Sigmoid colon (tissue), 6 donors: ENCODE measurements at regions not wholly inside any gene's neighbourhood (a gene's known extent, or its start where the extent isn't known, plus 50 kb on each side); places are given as distances from the start of the nearest gene placed in this dataset.

Experiments
- DNase-seq: peaks from one replicate; pipeline ENCODE4 v3.0.0-alpha.2; 2019
- H3K27ac ChIP-seq, 4 donors: fragments of 200-600 bp; sonication (generic); one replicate each; pipeline ENCODE4 v1.5.1; 2016 to 2019; ENCODE audit warnings: mild to moderate bottlenecking in 1 of 4
- H3K27me3 ChIP-seq, 3 donors: fragments of 200-600 bp; sonication (generic); one replicate each; pipeline ENCODE4 v1.5.1; 2019; ENCODE audit warnings: mild to moderate bottlenecking in 1 of 3
- H3K36me3 ChIP-seq, 4 donors: fragments of 200-600 bp; sonication (generic); one replicate each; pipeline ENCODE4 v1.5.1; 2016 to 2019
- H3K4me1 ChIP-seq, 4 donors: fragments of 200-600 bp; sonication (generic); one replicate each; pipeline ENCODE4 v1.5.1; 2017 to 2019
- H3K4me3 ChIP-seq, 4 donors: fragments of 200-600 bp; sonication (generic); one replicate each; pipeline ENCODE4 v1.5.1; 2017 to 2019; ENCODE audit warnings: mild to moderate bottlenecking in 2 of 4, moderate library complexity in 1 of 4
- H3K9me3 ChIP-seq, 4 donors: fragments of 200-600 bp in 3 of 4; sonication (generic) in 3 of 4; one replicate each; pipeline versions ENCODE4 v1.5.1 to v1.6.1; 2013 to 2019
- CTCF ChIP-seq, 4 experiments: fragments of 450-650 bp in 3 of 4; fragments of 200-600 bp in 1 of 4; IDR thresholded peaks; one replicate each; pipeline ENCODE4 v1.5.1; 2016 to 2019; ENCODE audit warnings: antibody characterized with exemption in 4 of 4, mild to moderate bottlenecking in 3 of 4, moderate library complexity in 2 of 4
- EP300 ChIP-seq, 4 donors: sonication (generic); formaldehyde crosslinking; IDR thresholded peaks; one replicate each; pipeline ENCODE4 v1.6.1; 2017; ENCODE audit warnings: antibody characterized with exemption in 4 of 4
- POLR2A ChIP-seq, 2 donors: fragments of 450-650 bp; IDR thresholded peaks; one replicate each; pipeline ENCODE4 v1.6.1; 2016; ENCODE audit warnings: antibody characterized with exemption in 2 of 2, mild to moderate bottlenecking in 2 of 2, moderate library complexity in 2 of 2
- POLR2AphosphoS5 ChIP-seq, 4 donors: sonication (generic); formaldehyde crosslinking; IDR thresholded peaks; one replicate each; pipeline ENCODE4 v1.6.1; 2017; ENCODE audit warnings: antibody characterized with exemption in 4 of 4
- WGBS, 2 donors: extraction: QIAGEN DNeasy Blood & Tissue Kit; methylation state at CpG; one replicate each; pipeline ENCODE4 v1.1.7; 2013; 5-methylcytosine and 5-hydroxymethylcytosine counted together
- intact Hi-C: fragments of 100-400 bp; cut with DNase I; formaldehyde crosslinking; loops from one replicate; pipeline ENCODE4 v1.15.1; 2023
- donor health status: healthy with polysubstance abuse.
- donor health status: healthy.

DNA sequence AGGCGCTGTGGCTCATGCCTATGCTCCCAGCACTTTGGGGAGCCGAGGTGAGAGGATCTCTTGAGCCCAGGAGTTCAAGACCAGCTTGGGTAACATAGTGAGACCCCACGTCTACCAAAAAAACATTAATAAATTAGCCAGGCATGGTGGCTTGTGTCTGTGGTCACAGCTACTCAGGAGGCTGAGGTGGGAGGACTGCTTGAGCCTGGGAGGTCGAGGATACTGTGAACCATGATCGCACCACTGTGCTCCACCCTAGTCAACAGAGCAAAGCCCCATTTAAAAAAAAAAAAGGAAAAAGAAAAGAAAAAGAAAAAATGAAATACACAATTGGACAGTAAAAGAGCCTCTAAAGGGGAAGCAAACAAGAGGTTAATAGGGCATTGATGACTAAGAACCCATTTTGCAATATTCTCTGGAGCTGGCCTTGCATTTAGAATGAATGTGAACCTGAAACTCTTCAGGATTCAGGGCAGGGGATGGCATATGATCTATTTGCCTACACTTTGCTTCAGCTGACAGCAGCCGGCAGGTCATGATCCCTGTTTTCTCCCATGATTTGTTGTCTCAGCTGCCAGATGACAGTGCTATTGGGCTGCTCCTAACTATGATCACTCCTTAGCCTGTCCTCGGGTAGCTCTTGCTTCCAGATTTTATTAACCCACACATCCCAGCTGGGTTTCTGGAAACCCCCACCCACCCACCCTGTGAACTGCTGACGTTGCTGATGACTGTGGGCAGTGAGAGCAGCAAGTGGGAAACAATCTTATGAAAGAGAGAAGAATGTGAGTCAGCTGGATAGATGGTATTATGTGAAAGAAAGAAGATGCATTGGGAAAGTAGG lies 83.8 kb upstream of the ELOVL5 start:
- no peaks in the 10 kb centered on the region for H3K4me1 ChIP-seq
- H3K9me3 ChIP-seq, result no peaks in the 10 kb centered on the region
- no peak overlapping the region for H3K27ac ChIP-seq
- intact Hi-C loops, result no loop called here
- no peak overlapping the region for H3K4me3 ChIP-seq
- no peak for DNase-seq
- TF ChIP-seq POLR2A (IDR thresholded peaks at IDR 0.05) (no peak), CTCF (IDR thresholded peaks at IDR 0.05) (no peak), EP300 (IDR thresholded peaks at IDR 0.05) (no peak), POLR2AphosphoS5 (IDR thresholded peaks at IDR 0.05) (no peak)
- WGBS, 2 donors, result 74 to 77% methylated on average over 8 of the region's 8 CpGs
- no peaks in the 10 kb centered on the region for H3K27me3 ChIP-seq
- H3K36me3 ChIP-seq, result no peaks in the 10 kb centered on the region

DNA sequence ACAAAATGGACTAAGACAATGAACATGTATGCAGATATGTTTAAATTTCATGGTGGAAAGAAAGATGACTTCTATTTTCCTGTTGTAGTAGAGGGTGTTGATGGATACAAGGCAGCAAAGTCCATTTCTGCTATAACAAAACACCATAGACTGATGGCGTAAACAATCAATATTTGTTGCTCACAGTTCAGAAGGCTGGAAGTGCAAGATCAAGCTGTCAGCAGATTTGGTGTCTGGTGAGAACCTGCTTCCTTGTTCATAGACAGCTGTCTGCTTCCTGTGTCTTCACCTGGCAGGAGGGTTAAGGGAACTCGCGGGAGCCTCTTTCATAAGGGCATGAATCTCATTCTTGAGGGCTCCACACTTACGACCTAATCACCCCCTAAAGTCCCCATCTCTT lies 83.0 kb upstream of the ELOVL5 start:
- WGBS, 2 donors, result 74 to 92% methylated on average over 4 of the region's 4 CpGs
- Histone ChIP-seq H3K9me3 (no peaks in the 10 kb centered on the region), H3K4me1 (no peaks in the 10 kb centered on the region), H3K27ac (no peak overlapping the region), H3K36me3 (no peaks in the 10 kb centered on the region), H3K27me3 (no peaks in the 10 kb centered on the region), H3K4me3 (no peak overlapping the region)
- TF ChIP-seq CTCF (IDR thresholded peaks at IDR 0.05) (no peak), POLR2A (IDR thresholded peaks at IDR 0.05) (no peak), POLR2AphosphoS5 (IDR thresholded peaks at IDR 0.05) (no peak), EP300 (IDR thresholded peaks at IDR 0.05) (no peak)
- no peak for DNase-seq
- intact Hi-C loops, result no loop called here

DNA sequence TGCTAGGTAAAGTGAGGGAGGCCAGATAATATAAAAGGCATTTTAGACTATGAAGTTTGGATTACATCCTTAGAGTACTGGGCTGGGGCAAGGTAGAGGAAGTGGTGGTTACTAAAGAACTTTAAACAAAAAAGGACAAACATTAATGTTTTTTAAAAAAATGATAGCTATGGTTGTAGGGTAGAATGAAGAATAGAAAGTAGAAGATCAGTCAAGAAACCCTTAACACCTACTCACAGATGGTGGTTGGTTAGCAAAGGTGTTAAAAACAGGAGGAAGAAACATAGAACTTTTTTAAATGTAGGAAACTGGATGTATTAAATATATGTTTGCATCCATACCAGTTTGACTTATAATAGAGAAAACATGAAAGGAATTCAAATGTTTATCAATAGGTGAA lies 80.7 kb upstream of the ELOVL5 start:
- no peak overlapping the region for H3K27ac ChIP-seq
- H3K36me3 ChIP-seq, result no peaks in the 10 kb centered on the region
- no peak for DNase-seq
- H3K4me3 ChIP-seq, result no peak overlapping the region
- no peaks in the 10 kb centered on the region for H3K9me3 ChIP-seq
- no peaks in the 10 kb centered on the region for H3K27me3 ChIP-seq
- no peaks in the 10 kb centered on the region for H3K4me1 ChIP-seq
- intact Hi-C loops, result no loop called here
- TF ChIP-seq CTCF (IDR thresholded peaks at IDR 0.05) (no peak), POLR2AphosphoS5 (IDR thresholded peaks at IDR 0.05) (no peak), POLR2A (IDR thresholded peaks at IDR 0.05) (no peak), EP300 (IDR thresholded peaks at IDR 0.05) (no peak)

DNA sequence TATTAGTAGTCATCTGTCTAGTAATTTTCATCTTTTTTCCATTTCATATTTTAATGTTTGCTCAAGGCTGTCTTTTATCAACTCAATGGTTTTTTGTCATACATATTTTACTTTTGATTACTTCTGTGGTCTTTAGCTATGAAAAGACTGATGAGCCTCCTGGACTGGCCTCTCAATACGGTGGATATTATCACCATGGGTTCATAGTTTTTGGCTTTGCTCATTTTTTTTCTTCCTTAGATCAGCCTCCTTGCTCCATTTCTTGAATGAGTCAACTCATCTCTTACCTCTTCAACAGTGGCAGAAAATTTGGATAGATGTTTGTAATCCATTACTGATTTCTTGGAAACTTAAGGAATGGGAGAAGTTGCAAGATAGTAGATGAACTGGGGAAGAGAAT lies 80.1 kb upstream of the ELOVL5 start:
- no peak for DNase-seq
- no peaks in the 10 kb centered on the region for H3K27me3 ChIP-seq
- H3K27ac ChIP-seq, result no peak overlapping the region
- no peaks in the 10 kb centered on the region for H3K4me1 ChIP-seq
- no peaks in the 10 kb centered on the region for H3K9me3 ChIP-seq
- no peak overlapping the region for H3K4me3 ChIP-seq
- no peaks in the 10 kb centered on the region for H3K36me3 ChIP-seq
- no peak for TF ChIP-seq EP300 (IDR thresholded peaks at IDR 0.05)
- TF ChIP-seq POLR2A (IDR thresholded peaks at IDR 0.05), result no peak
- TF ChIP-seq POLR2AphosphoS5 (IDR thresholded peaks at IDR 0.05), result no peak
- no peak for TF ChIP-seq CTCF (IDR thresholded peaks at IDR 0.05)
- 90% methylated on average over 1 of the region's 1 CpG for WGBS, 2 donors
- intact Hi-C loops, result no loop called here
